DOHH2 (cell line): ENCODE measurements at regions not wholly inside any gene's neighbourhood (a gene's known extent, or its start where the extent isn't known, plus 50 kb on each side); places are given as distances from the start of the nearest gene placed in this dataset.

Experiments
- H3F3A ChIP-seq: fragments of 200-600 bp; sonication (generic), shearing (Covaris generic); 2 replicates; pipeline ENCODE4 v1.6.0; 2016; ENCODE audit warnings: antibody characterized with exemption, mild to moderate bottlenecking; ENCODE audit not compliant: control insufficient read depth, insufficient read depth
- H3K27ac ChIP-seq: fragments of 200-600 bp; sonication (generic); 2 replicates; pipeline ENCODE4 v1.5.1; 2014; ENCODE audit warnings: low read depth, mild to moderate bottlenecking, low read length, moderate library complexity
- H3K27me3 ChIP-seq: fragments of 200-600 bp; sonication (generic); 2 replicates; pipeline ENCODE4 v1.6.1; 2014; ENCODE audit warnings: mild to moderate bottlenecking, low read length, mixed read lengths; ENCODE audit not compliant: control insufficient read depth
- H3K36me3 ChIP-seq: fragments of 200-600 bp; sonication (generic); 2 replicates; pipeline ENCODE4 v1.6.1; 2014; ENCODE audit warnings: mild to moderate bottlenecking, low read length, moderate library complexity, mixed read lengths; ENCODE audit not compliant: control insufficient read depth
- H3K4me1 ChIP-seq: fragments of 200-600 bp; sonication (generic); 2 replicates; pipeline ENCODE4 v1.6.1; 2014; ENCODE audit warnings: mild to moderate bottlenecking, low read length, mixed read lengths; ENCODE audit not compliant: control insufficient read depth
- H3K4me2 ChIP-seq: fragments of 200-600 bp; sonication (generic); 2 replicates; pipeline ENCODE4 v1.6.0; 2014; ENCODE audit warnings: mild to moderate bottlenecking, low read length, moderate library complexity
- H3K4me3 ChIP-seq: fragments of 200-600 bp; sonication (generic); 2 replicates; pipeline ENCODE4 v1.5.1; 2014; ENCODE audit warnings: mild to moderate bottlenecking, low read length, mixed read lengths
- H3K79me2 ChIP-seq: fragments of 200-600 bp; sonication (generic); 2 replicates; pipeline ENCODE4 v1.6.1; 2014; ENCODE audit warnings: mild to moderate bottlenecking, low read length, mixed read lengths; ENCODE audit not compliant: control insufficient read depth
- H3K9me2 ChIP-seq: fragments of 200-600 bp; sonication (generic); replicated peaks from 2 replicates; pipeline ENCODE4 v1.6.1; 2014; ENCODE audit warnings: mild to moderate bottlenecking, low read length, mixed read lengths; ENCODE audit not compliant: control insufficient read depth
- H3K9me3 ChIP-seq: fragments of 200-600 bp; sonication (generic); 2 replicates; pipeline ENCODE4 v1.6.1; 2014; ENCODE audit warnings: antibody characterized with exemption, low read length, mixed read lengths; ENCODE audit not compliant: control insufficient read depth, insufficient read depth
- H4K20me1 ChIP-seq: fragments of 200-600 bp; sonication (generic); 2 replicates; pipeline ENCODE4 v1.6.0; 2014; ENCODE audit warnings: low read depth, mild to moderate bottlenecking, antibody characterized with exemption, low read length, moderate library complexity; ENCODE audit not compliant: control insufficient read depth, insufficient read depth
- EZH2phosphoT487 ChIP-seq: fragments of 200-600 bp; sonication (generic); IDR thresholded peaks from 2 replicates; pipeline ENCODE4 v1.6.1; 2017; ENCODE audit warnings: borderline replicate concordance, mild to moderate bottlenecking, antibody characterized with exemption, low read length, moderate library complexity, mixed read lengths
- TF ChIP-seq, protein P1 (sequence below): fragments of 200-600 bp; sonication (generic); IDR thresholded peaks from one replicate; pipeline ENCODE4 v1.5.1; 2014; ENCODE audit warnings: antibody characterized with exemption, mild to moderate bottlenecking, low read depth, low read length; ENCODE audit not compliant: poor library complexity, severe bottlenecking

DNA sequence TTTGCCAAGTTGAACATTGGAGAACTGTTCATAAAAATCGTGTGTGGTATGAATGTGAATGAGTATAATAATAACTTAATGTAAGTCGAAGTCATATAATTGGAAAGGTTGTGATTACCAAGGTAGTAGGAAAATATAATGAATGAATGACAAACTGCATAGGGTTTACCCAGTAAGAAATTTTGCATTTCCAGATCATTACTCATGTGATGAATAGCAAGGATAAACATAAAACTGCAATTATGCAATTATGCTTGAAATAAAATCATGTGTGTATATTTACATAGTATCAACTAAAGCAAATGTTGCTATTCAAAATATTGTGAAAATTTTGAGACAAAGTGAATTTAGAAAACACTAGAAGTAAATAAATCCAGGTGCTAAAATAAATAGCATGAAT, 1108.7 kb upstream of the TMEFF2 start:
- no peak overlapping the region for H3K27ac ChIP-seq
- H3K9me3 ChIP-seq: no peaks in the 10 kb centered on the region
- H3K79me2 ChIP-seq: no peaks in the 10 kb centered on the region
- TF ChIP-seq EZH2phosphoT487: no peak
- TF ChIP-seq, protein P1, sequence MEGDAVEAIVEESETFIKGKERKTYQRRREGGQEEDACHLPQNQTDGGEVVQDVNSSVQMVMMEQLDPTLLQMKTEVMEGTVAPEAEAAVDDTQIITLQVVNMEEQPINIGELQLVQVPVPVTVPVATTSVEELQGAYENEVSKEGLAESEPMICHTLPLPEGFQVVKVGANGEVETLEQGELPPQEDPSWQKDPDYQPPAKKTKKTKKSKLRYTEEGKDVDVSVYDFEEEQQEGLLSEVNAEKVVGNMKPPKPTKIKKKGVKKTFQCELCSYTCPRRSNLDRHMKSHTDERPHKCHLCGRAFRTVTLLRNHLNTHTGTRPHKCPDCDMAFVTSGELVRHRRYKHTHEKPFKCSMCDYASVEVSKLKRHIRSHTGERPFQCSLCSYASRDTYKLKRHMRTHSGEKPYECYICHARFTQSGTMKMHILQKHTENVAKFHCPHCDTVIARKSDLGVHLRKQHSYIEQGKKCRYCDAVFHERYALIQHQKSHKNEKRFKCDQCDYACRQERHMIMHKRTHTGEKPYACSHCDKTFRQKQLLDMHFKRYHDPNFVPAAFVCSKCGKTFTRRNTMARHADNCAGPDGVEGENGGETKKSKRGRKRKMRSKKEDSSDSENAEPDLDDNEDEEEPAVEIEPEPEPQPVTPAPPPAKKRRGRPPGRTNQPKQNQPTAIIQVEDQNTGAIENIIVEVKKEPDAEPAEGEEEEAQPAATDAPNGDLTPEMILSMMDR: no peak
- H3K27me3 ChIP-seq: no peaks in the 10 kb centered on the region
- no peaks in the 10 kb centered on the region for H4K20me1 ChIP-seq
- H3K36me3 ChIP-seq: no peaks in the 10 kb centered on the region
- no peaks in the 10 kb centered on the region for H3F3A ChIP-seq
- H3K4me1 ChIP-seq: no peaks in the 10 kb centered on the region
- no peak overlapping the region for H3K4me2 ChIP-seq
- no peak overlapping the region for H3K4me3 ChIP-seq
- no peaks in the 10 kb centered on the region for H3K9me2 ChIP-seq

DNA sequence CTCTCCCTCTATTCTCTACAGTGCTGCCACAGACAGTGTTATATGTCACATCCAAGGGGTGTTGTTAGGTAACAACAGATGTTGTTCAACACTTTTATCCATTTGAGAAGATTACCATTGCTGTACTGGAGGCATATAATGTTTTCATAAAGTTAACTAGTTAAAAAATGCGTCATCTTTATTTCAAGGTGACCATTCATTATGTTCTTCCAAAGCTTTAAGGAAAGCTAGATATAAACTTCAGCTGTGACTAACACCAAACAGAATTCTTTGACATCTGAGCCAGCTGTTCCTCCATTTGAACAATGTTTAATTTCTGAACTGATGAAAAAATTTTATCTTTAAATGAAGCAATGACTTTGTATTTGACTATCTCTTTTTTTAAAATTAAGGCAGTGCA, 1099.6 kb upstream of the TMEFF2 start:
- H3K9me3 ChIP-seq: no peaks in the 10 kb centered on the region
- H3K9me2 ChIP-seq: no peaks in the 10 kb centered on the region
- H3K4me3 ChIP-seq: no peak overlapping the region
- no peaks in the 10 kb centered on the region for H3K36me3 ChIP-seq
- H3K79me2 ChIP-seq: no peaks in the 10 kb centered on the region
- H3K4me1 ChIP-seq: no peaks in the 10 kb centered on the region
- H4K20me1 ChIP-seq: no peaks in the 10 kb centered on the region
- no peaks in the 10 kb centered on the region for H3F3A ChIP-seq
- no peak overlapping the region for H3K4me2 ChIP-seq
- no peak for TF ChIP-seq EZH2phosphoT487
- TF ChIP-seq, protein P1: no peak
- no peak overlapping the region for H3K27ac ChIP-seq
- H3K27me3 ChIP-seq: no peaks in the 10 kb centered on the region

DNA sequence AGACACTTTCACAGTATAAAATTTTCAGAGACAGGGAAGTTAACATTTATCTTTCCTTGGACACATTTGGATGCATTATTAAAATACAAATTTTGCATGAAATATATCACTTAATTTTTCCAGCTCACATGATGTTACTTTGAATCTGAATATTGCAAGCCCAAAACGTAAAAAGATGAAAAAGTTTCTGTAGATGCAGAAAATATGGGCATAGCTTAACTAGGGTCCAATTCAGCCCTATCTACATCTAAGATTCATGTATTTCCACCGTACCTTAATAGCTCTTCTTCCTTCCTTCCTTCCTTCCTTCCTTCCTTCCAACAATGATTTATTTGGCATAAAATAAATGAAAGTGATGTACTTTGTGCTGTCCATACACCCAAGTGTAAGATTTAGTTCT, 1084.6 kb upstream of the TMEFF2 start:
- no peaks in the 10 kb centered on the region for H3K79me2 ChIP-seq
- no peaks in the 10 kb centered on the region for H3K9me2 ChIP-seq
- H3K4me2 ChIP-seq: no peak overlapping the region
- H3K4me1 ChIP-seq: no peaks in the 10 kb centered on the region
- H4K20me1 ChIP-seq: no peaks in the 10 kb centered on the region
- no peaks in the 10 kb centered on the region for H3K9me3 ChIP-seq
- H3K36me3 ChIP-seq: no peaks in the 10 kb centered on the region
- H3K4me3 ChIP-seq: no peak overlapping the region
- no peak overlapping the region for H3K27ac ChIP-seq
- no peaks in the 10 kb centered on the region for H3F3A ChIP-seq
- no peaks in the 10 kb centered on the region for H3K27me3 ChIP-seq
- TF ChIP-seq EZH2phosphoT487: no peak
- TF ChIP-seq, protein P1: no peak

DNA sequence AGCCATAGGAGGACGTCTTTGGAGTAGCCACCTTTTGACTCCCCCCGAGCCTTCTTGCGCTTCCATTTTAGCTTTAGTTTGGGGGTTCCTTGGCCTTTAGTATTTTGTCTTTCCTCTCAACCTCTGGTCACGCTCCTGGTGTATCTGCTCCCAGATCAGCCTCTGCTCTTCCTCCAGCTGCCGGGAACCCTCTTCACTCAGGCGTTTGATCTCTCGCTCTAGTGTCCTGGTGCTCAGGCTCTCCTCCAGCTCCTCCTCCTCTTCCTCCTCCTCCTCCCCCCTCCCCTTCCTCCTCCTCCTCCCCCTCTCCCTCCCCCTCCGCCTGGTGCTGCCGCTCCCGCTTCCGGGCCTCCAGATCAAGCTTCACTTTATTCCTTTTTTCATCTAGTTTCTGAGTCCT, 1082.3 kb upstream of the TMEFF2 start:
- no peaks in the 10 kb centered on the region for H3K79me2 ChIP-seq
- H4K20me1 ChIP-seq: no peaks in the 10 kb centered on the region
- no peaks in the 10 kb centered on the region for H3K9me2 ChIP-seq
- no peaks in the 10 kb centered on the region for H3K4me1 ChIP-seq
- H3K4me3 ChIP-seq: no peak overlapping the region
- TF ChIP-seq, protein P1: no peak
- TF ChIP-seq EZH2phosphoT487: no peak
- H3K9me3 ChIP-seq: no peaks in the 10 kb centered on the region
- no peaks in the 10 kb centered on the region for H3F3A ChIP-seq
- H3K4me2 ChIP-seq: no peak overlapping the region
- H3K27ac ChIP-seq: no peak overlapping the region
- no peaks in the 10 kb centered on the region for H3K27me3 ChIP-seq
- H3K36me3 ChIP-seq: no peaks in the 10 kb centered on the region
